ENCODE measurements at regions not wholly inside any gene's neighbourhood (a gene's known extent, or its start where the extent isn't known, plus 50 kb on each side); places are given as distances from the start of the nearest gene placed in this dataset.

GRCh38 chr6:213284-213683 is 79.0 kb upstream of the DUSP22 start:
- TF ChIP-seq, protein P1, sequence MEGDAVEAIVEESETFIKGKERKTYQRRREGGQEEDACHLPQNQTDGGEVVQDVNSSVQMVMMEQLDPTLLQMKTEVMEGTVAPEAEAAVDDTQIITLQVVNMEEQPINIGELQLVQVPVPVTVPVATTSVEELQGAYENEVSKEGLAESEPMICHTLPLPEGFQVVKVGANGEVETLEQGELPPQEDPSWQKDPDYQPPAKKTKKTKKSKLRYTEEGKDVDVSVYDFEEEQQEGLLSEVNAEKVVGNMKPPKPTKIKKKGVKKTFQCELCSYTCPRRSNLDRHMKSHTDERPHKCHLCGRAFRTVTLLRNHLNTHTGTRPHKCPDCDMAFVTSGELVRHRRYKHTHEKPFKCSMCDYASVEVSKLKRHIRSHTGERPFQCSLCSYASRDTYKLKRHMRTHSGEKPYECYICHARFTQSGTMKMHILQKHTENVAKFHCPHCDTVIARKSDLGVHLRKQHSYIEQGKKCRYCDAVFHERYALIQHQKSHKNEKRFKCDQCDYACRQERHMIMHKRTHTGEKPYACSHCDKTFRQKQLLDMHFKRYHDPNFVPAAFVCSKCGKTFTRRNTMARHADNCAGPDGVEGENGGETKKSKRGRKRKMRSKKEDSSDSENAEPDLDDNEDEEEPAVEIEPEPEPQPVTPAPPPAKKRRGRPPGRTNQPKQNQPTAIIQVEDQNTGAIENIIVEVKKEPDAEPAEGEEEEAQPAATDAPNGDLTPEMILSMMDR (IDR thresholded peaks at IDR 0.05) = no peak
- TF ChIP-seq POLR2AphosphoS5 (IDR thresholded peaks at IDR 0.05; ENCODE audit: low read depth, low read length) = no peak
- TF ChIP-seq, protein P2, sequence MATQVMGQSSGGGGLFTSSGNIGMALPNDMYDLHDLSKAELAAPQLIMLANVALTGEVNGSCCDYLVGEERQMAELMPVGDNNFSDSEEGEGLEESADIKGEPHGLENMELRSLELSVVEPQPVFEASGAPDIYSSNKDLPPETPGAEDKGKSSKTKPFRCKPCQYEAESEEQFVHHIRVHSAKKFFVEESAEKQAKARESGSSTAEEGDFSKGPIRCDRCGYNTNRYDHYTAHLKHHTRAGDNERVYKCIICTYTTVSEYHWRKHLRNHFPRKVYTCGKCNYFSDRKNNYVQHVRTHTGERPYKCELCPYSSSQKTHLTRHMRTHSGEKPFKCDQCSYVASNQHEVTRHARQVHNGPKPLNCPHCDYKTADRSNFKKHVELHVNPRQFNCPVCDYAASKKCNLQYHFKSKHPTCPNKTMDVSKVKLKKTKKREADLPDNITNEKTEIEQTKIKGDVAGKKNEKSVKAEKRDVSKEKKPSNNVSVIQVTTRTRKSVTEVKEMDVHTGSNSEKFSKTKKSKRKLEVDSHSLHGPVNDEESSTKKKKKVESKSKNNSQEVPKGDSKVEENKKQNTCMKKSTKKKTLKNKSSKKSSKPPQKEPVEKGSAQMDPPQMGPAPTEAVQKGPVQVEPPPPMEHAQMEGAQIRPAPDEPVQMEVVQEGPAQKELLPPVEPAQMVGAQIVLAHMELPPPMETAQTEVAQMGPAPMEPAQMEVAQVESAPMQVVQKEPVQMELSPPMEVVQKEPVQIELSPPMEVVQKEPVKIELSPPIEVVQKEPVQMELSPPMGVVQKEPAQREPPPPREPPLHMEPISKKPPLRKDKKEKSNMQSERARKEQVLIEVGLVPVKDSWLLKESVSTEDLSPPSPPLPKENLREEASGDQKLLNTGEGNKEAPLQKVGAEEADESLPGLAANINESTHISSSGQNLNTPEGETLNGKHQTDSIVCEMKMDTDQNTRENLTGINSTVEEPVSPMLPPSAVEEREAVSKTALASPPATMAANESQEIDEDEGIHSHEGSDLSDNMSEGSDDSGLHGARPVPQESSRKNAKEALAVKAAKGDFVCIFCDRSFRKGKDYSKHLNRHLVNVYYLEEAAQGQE (IDR thresholded peaks at IDR 0.05; ENCODE audit: insufficient read depth in 1 of 2, low read depth in 2 of 2, low read length in 1 of 2) = no peak

Measured in Panc1 (cell line).